Heart left ventricle (tissue), 13 donors: ENCODE measurements at regions not wholly inside any gene's neighbourhood (a gene's known extent, or its start where the extent isn't known, plus 50 kb on each side); places are given as distances from the start of the nearest gene placed in this dataset.

Experiments
- POLR2A ChIP-seq, 2 donors: fragments of 450-650 bp; IDR thresholded peaks; one replicate each; pipeline ENCODE4 v1.6.1; 2017; ENCODE audit warnings: antibody characterized with exemption in 2 of 2, mild to moderate bottlenecking in 2 of 2, moderate library complexity in 2 of 2
- TF ChIP-seq, protein P1 (sequence below), 12 donors: fragments of 200-600 bp; sonication (generic) in 4 of 12; IDR thresholded peaks; one replicate each; pipeline versions ENCODE4 v1.5.0 to v1.8.0; 2018 to 2022; ENCODE audit warnings: antibody characterized with exemption in 12 of 12, mild to moderate bottlenecking in 5 of 12
- donor health status: ischemic (EF 13 %, LVEDD 7.1; RV severe dilation, severe dysfunction).
- donor health status: DM: no; HTN: yes; CAD: no.
- donor health status: DM: no; HTN: no; CAD: no.
- donor health status: ischemic (EF 25% LVEDD 6.9; RV normal size, moderate dysfunction).
- donor health status: ischemic (EF 25% LVEDD 5.7; RV mildly dilated, moderate dysfunction).
- donor health status: ischemic (EF 35%, LVEDD 5.7; RV mildly dilated, moderate dysfunction).
- donor health status: nonischemic (EF 11% LVEDD 7.7; RV severe dilation, severe dysfunction).
- donor health status: DM: yes; HTN: yes; CAD: no.
- donor health status: PGD.
- donor health status: ischemic (EF 29% LVEDD 5.4; RV normal size, mild dysfunction).
- donor health status: nonischemic (EF 23%, LVEDD 6.1; RV moderate dilation, normal function).

DNA sequence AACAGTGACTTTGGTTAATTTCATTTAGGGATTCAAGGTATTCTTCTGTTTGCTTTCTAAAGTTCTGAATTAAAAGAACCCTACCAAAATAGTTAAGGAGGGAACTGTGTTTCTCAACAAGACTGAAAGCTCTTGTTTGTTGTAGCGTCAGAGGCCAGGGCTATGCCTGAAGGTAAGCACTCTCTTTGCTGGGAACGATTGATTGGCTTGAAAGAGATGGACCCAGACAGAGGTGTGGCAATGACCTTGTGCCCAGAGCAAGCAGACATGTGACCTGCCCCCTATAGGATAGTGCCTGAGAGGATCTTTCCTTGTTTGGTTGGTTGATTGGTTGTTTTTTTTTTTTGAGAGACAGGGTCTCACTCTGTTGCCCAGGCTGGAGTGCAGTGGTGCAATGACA is 68.3 kb upstream of the CECR2 start:
- TF ChIP-seq POLR2A (IDR thresholded peaks at IDR 0.05) = no peak
- TF ChIP-seq, protein P1, sequence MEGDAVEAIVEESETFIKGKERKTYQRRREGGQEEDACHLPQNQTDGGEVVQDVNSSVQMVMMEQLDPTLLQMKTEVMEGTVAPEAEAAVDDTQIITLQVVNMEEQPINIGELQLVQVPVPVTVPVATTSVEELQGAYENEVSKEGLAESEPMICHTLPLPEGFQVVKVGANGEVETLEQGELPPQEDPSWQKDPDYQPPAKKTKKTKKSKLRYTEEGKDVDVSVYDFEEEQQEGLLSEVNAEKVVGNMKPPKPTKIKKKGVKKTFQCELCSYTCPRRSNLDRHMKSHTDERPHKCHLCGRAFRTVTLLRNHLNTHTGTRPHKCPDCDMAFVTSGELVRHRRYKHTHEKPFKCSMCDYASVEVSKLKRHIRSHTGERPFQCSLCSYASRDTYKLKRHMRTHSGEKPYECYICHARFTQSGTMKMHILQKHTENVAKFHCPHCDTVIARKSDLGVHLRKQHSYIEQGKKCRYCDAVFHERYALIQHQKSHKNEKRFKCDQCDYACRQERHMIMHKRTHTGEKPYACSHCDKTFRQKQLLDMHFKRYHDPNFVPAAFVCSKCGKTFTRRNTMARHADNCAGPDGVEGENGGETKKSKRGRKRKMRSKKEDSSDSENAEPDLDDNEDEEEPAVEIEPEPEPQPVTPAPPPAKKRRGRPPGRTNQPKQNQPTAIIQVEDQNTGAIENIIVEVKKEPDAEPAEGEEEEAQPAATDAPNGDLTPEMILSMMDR (IDR thresholded peaks at IDR 0.05) = no peak
